DMS 273 (cell line): ENCODE measurements at regions not wholly inside any gene's neighbourhood (a gene's known extent, or its start where the extent isn't known, plus 50 kb on each side); places are given as distances from the start of the nearest gene placed in this dataset.
A peak's percentile ranks its signal among the peaks of the same experiment; 100 is the strongest.
"Not testable (repeated sequence)": the region's sequence is repeated elsewhere in the genome, so short reads cannot be mapped to it uniquely, and the experiment has no call there.

ENCODE experiments used
- DNase-seq: peaks from one replicate; lab custom pipeline; 2025; ENCODE audit not compliant: unreplicated experiment; lab: John Stamatoyannopoulos, UW

GRCh38 chr13:50261130-50261901, 246.1 kb downstream of the KCNRG start:
- DNase-seq = no peak

DNA sequence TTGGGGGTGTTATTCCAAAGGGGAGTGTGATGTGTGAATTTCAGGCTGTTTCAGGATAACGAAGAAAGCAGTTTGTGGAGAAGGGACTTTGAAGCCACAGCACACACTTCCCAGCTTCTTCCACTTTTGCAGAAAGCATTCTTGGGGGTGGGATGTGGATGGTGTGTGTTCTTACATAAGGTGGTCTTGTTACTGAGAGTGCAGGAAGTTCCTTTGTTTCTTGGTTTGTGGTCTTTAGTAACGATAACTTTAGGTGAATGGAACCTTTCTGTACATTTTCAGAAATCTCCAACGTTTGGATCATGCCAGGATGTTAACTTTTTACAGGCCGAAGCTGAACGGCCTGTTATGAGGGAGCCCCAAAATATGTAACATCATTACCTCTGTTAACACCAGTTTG, 251.8 kb downstream of the KCNRG start:
- no peak for DNase-seq

GRCh38 chr13:50267917-50268316, 252.7 kb downstream of the KCNRG start:
- DNase-seq = no peak

GRCh38 chr13:50268500-50268899, 253.3 kb downstream of the KCNRG start:
- no peak for DNase-seq

GRCh38 chr13:50274181-50274580, 258.9 kb downstream of the KCNRG start:
- no peak for DNase-seq

GRCh38 chr13:50275392-50276063, 260.3 kb downstream of the KCNRG start:
- peak; percentile 31 for DNase-seq

DNA sequence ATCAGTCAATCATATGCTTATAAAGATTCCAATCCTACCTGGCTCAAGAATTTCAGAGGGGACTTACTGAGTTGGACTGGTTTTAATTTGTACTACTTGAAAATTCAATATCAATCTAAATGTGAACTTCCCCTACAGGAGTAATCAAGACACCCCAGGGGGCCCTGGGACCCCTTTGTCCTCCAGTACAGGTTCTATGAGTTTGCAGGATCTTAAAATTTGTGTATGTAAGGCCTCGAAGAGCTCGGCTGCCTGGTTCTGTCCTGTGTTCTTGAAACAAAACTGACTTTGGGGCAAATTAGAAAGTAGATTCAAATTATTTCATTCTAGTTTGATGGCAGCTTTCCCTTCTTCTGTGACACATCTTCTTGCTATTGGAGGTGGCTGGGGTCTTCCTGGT, 261.3 kb downstream of the KCNRG start:
- DNase-seq = no peak

DNA sequence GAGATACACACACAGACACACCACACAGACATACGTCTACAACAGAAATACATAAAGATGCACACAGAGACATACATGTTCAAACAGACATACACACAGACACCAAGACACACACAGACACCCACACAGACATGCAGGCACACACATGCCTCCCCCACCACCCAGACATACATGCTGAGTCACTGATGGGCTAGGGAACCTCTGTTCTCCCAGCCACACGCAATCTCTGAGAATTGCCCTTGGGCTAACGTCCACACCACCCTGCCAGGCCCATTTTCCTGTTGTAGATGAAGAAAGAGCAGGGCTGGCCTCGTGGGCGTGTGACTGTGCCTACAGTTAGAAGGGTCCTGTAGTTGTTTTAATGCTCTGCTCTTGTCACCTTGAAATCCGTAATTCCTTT, 261.9 kb downstream of the KCNRG start:
- no peak for DNase-seq

GRCh38 chr13:50277906-50278305, 262.7 kb downstream of the KCNRG start:
- DNase-seq = no peak

DNA sequence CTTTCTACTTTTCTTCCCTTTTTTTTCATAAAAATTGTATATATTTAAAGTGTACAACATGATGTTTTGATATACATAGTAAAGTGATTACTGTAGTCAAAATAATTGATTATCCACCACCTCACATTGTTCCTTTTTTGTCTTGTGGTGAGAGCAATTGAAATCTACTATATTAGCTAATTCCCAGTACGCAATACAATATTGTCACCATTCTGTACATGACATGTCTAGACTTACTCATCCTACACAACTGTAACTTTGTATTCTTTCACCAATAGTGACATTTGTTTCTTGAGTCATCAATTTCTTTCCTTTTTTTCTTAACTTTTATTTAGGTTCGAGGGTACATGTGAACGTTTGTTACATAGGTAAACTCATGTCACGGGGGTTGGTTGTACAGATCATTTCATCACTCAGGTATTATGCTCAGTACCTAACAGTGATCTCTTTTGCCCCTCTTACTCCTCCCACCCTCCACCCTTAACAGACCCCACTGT, 265.2 kb downstream of the KCNRG start:
- DNase-seq = no peak

DNA sequence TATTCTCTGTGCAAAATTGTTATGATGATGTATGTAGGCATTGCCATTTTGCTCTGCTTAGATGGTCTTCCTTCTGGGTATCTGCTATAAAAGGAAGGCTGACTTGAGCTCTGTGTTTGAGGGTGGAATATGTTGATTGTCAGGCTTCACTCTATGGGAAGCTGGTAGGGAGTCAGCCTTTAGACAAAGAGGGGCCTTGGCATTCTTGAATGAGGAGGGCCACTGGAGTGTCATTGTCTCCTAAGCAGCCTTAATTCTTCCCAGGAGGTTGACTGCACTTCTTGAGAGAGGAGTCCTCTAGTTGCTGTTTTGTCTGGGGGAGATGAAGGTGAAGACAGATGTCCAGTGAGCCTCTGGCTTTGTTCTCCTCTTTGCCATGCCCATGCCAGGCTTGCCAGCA, 266.8 kb downstream of the KCNRG start:
- DNase-seq = no peak

DNA sequence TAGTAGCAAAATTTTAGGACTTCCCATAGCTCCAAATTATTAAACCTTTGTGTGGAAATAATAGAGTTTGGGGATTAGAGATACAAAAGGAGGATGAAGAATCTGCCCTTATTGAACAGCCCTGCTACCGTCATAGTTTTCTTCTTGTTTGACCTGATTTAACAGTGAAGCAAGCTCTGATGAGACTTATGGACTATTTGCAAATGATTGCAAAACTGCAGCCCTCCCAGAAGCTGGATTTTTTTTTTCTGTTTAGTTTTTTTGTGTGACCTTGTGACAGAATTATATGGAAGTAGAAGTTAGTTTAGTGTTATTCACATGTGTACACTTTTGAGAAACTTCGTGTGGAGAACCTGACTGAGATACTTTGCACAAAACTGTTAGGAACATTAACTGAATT, 267.8 kb downstream of the KCNRG start:
- DNase-seq = no peak

GRCh38 chr13:50284540-50284939, 269.3 kb downstream of the KCNRG start:
- DNase-seq = no peak

- no peak for DNase-seq
These were observed 270.0 kb downstream of the KCNRG start for GRCh38 chr13:50285283-50285682.

GRCh38 chr13:50286324-50286723, 271.1 kb downstream of the KCNRG start:
- no peak for DNase-seq

GRCh38 chr13:50290186-50290585, 274.9 kb downstream of the KCNRG start:
- no peak for DNase-seq

DNA sequence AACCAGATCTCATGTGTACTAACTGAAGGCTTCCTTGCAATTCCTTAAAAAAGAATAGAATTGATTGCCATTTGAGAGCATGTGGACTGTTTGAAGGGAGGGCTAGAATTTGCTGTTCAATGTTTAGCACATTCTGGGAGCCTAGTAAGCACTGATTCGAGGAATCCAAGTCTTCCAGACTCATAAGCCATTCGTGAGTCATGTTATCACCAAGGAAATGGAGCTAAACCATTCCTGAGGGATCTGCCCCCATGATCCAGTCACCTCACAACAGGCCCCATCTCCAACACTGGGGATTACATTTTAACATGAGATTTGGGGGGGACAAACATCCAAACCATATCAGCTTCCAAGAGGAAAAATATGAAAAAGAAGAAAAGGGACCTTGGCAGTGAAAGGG, 276.4 kb downstream of the KCNRG start:
- DNase-seq = no peak

DNA sequence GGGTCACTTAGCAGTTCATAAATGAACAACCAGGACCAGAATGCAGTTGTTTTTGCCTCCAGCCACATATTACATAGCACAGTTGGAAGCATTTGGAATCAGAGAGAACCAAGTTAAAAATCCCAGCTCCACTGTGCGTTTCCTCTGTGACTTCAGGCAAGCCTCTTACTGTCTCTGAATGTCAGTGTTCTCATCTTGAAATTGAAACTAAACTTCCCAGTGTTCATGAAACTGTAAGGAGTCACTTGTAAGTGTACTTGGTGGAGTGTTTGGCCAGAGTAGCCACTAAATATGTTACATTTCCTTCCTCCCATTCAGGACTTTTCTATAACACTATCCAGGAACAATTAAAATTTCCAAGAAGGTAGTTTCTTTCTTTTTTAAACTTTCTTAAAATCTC, 276.8 kb downstream of the KCNRG start:
- no peak for DNase-seq

GRCh38 chr13:50294425-50294824, 279.2 kb downstream of the KCNRG start:
- DNase-seq = not testable (repeated sequence)

GRCh38 chr13:50299546-50300249, 284.5 kb downstream of the KCNRG start:
- DNase-seq = no peak

DNA sequence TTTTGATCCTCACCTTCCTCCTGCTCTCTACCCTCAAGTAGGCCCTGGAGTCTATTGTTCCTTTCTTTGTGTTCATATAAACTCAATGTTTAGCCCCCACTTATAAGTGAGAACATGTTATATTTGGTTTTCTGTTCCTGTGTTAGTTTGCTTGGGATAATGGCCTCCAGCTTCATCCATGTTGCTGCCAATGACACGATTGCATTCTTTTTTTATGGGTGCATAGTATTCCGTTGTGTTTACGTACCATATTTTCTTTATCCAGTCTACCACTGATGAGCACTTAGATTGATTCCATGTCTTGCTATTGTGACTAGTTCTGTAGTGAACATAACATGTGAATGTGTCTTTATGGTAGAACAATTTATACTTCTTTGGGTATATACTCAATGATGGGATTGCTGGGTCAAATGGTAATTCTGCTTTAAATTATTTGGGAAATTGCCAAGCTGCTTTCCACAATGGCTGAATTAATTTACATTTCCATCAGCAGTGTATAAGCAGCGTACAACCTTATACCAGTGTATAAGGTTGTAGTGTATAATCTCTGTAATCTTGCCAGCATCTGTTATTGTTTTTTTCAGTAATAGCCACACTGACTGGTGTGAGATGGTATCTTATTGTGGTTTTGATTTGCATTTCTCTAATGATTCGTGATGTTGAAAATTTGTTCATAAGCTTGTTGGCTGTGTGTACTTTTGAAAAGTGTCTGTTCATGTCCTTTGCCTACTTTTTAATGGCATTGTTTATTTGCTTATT, 288.9 kb downstream of the KCNRG start:
- peak; percentile 39 for DNase-seq
